ENCODE measurements at regions not wholly inside any gene's neighbourhood (a gene's known extent, or its start where the extent isn't known, plus 50 kb on each side); places are given as distances from the start of the nearest gene placed in this dataset.
A peak's percentile ranks its signal among the peaks of the same experiment; 100 is the strongest.
"Not testable (repeated sequence)": the region's sequence is repeated elsewhere in the genome, so short reads cannot be mapped to it uniquely, and the experiment has no call there.

- Histone ChIP-seq H3K4me2 (no peak overlapping the region), H3K36me3 (replicated peaks; ENCODE audit: insufficient read depth, low read depth) (no peaks in the 10 kb centered on the region), H3K9me2 (replicated peaks; ENCODE audit: insufficient read depth) (no peaks in the 10 kb centered on the region), H3K27me3 (peaks cover 13% of the 10 kb centered on the region), H2AFZ (no peak overlapping the region), H3K4me1 (ENCODE audit: insufficient read depth) (no peaks in the 10 kb centered on the region), H3K79me2 (no peaks in the 10 kb centered on the region), H4K20me1 (ENCODE audit: insufficient read depth, poor library complexity, severe bottlenecking) (no peaks in the 10 kb centered on the region), H3K9me3 (ENCODE audit: low read depth) (no peaks in the 10 kb centered on the region), H3K27ac (peak overlapping the region; percentile 31), H3K4me3 (no peak overlapping the region)
- no peak for DNase-seq (ENCODE audit: low spot score)
- TF ChIP-seq, protein P1, sequence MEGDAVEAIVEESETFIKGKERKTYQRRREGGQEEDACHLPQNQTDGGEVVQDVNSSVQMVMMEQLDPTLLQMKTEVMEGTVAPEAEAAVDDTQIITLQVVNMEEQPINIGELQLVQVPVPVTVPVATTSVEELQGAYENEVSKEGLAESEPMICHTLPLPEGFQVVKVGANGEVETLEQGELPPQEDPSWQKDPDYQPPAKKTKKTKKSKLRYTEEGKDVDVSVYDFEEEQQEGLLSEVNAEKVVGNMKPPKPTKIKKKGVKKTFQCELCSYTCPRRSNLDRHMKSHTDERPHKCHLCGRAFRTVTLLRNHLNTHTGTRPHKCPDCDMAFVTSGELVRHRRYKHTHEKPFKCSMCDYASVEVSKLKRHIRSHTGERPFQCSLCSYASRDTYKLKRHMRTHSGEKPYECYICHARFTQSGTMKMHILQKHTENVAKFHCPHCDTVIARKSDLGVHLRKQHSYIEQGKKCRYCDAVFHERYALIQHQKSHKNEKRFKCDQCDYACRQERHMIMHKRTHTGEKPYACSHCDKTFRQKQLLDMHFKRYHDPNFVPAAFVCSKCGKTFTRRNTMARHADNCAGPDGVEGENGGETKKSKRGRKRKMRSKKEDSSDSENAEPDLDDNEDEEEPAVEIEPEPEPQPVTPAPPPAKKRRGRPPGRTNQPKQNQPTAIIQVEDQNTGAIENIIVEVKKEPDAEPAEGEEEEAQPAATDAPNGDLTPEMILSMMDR (IDR thresholded peaks at IDR 0.05; ENCODE audit: poor library complexity) = no peak
- TF ChIP-seq EZH2 (IDR thresholded peaks at IDR 0.05; ENCODE audit: borderline replicate concordance) (no peak), EZH2phosphoT487 (IDR thresholded peaks at IDR 0.05; ENCODE audit: low read depth, severe bottlenecking, unreplicated experiment) (no peak)
- 70% methylated on average over 7 of the region's 7 CpGs for WGBS (ENCODE audit: low lambda C conversion rate, missing lambda C conversion rate)
Measured at GRCh38 chr1:204793259-204793914, 77.3 kb upstream of the NFASC start.

DNA sequence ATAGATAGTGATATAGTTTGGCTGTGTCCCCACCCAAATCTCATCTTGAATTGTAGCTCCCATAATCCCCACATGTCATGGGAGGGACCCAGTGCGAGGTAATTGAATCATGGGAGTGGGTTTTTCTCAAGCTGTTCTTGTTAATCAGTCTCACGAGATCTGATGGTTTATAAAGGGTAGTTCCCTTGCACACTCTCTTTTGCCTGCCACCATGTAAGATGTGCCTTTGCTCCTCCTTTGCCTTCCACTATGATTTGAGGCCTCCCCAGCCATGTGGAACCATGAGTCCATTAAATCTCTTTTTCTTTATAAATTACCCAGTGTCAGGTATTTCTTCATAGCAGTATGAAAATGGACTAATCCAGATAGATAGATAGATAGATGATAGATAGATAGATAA is 73.8 kb upstream of the NFASC start:
- H3K27me3 ChIP-seq; H3K79me2 ChIP-seq; H3K9me3 ChIP-seq (ENCODE audit: low read depth); DNase-seq (ENCODE audit: low spot score); H3K27ac ChIP-seq; H4K20me1 ChIP-seq (ENCODE audit: insufficient read depth, poor library complexity, severe bottlenecking); H3K4me2 ChIP-seq; H3K4me1 ChIP-seq (ENCODE audit: insufficient read depth); H3K36me3 ChIP-seq (replicated peaks; ENCODE audit: insufficient read depth, low read depth); H2AFZ ChIP-seq; H3K4me3 ChIP-seq; H3K9me2 ChIP-seq (replicated peaks; ENCODE audit: insufficient read depth): not testable (repeated sequence)
- WGBS (ENCODE audit: low lambda C conversion rate, missing lambda C conversion rate) = 88% methylated on average over 2 of the region's 2 CpGs

DNA sequence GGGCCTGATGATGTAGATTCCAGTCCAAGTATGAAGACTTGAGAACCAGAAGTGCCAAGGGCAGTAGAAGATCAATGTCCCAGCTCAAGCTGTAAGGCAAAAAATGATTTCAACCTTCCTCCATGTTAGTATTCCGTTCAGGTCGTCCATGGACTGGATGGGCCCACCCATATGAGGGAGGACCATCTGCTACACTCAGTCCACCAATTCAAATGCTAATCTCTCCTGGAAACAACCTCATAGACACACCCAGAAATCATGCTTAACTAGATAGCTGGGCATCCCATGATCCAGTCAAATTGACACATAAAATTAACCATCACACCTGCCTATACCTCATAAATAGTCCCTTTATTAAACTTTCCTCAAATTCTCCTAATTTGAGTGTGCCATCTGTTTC is 73.3 kb upstream of the NFASC start:
- Histone ChIP-seq H3K4me3 (no peak overlapping the region), H3K79me2 (no peaks in the 10 kb centered on the region), H3K27me3 (peaks cover 8% of the 10 kb centered on the region), H4K20me1 (ENCODE audit: insufficient read depth, poor library complexity, severe bottlenecking) (no peaks in the 10 kb centered on the region), H3K36me3 (replicated peaks; ENCODE audit: insufficient read depth, low read depth) (no peaks in the 10 kb centered on the region), H2AFZ (no peak overlapping the region), H3K4me2 (no peak overlapping the region), H3K9me2 (replicated peaks; ENCODE audit: insufficient read depth) (no peaks in the 10 kb centered on the region), H3K4me1 (ENCODE audit: insufficient read depth) (peaks cover under 1% of the 10 kb centered on the region), H3K27ac (no peak overlapping the region), H3K9me3 (ENCODE audit: low read depth) (no peaks in the 10 kb centered on the region)
- no peak for TF ChIP-seq EZH2 (IDR thresholded peaks at IDR 0.05; ENCODE audit: borderline replicate concordance)
- no peak for TF ChIP-seq EZH2phosphoT487 (IDR thresholded peaks at IDR 0.05; ENCODE audit: low read depth, severe bottlenecking, unreplicated experiment)
- TF ChIP-seq, protein P1 (IDR thresholded peaks at IDR 0.05; ENCODE audit: poor library complexity) = no peak
- 80% methylated on average over 2 of the region's 2 CpGs for WGBS (ENCODE audit: low lambda C conversion rate, missing lambda C conversion rate)
- DNase-seq (ENCODE audit: low spot score) = no peak

GRCh38 chr1:204799630-204800029 is 71.0 kb upstream of the NFASC start:
- 74% methylated on average over 2 of the region's 2 CpGs for WGBS (ENCODE audit: low lambda C conversion rate, missing lambda C conversion rate)
- TF ChIP-seq EZH2 (IDR thresholded peaks at IDR 0.05; ENCODE audit: borderline replicate concordance) (no peak), EZH2phosphoT487 (IDR thresholded peaks at IDR 0.05; ENCODE audit: low read depth, severe bottlenecking, unreplicated experiment) (no peak)
- TF ChIP-seq, protein P1 (IDR thresholded peaks at IDR 0.05; ENCODE audit: poor library complexity) = no peak

More at GRCh38 chr1:204799630-204800029, 71.0 kb upstream of the NFASC start:
- no peak overlapping the region for H2AFZ ChIP-seq
- H3K36me3 ChIP-seq (replicated peaks; ENCODE audit: insufficient read depth, low read depth) = no peaks in the 10 kb centered on the region
- H3K4me3 ChIP-seq = no peak overlapping the region
- DNase-seq (ENCODE audit: low spot score) = no peak
- no peaks in the 10 kb centered on the region for H3K9me2 ChIP-seq (replicated peaks; ENCODE audit: insufficient read depth)
- H3K79me2 ChIP-seq = no peaks in the 10 kb centered on the region
- H3K27ac ChIP-seq = no peak overlapping the region
- H3K27me3 ChIP-seq = peaks cover 8% of the 10 kb centered on the region
- peaks cover 8% of the 10 kb centered on the region for H3K4me1 ChIP-seq (ENCODE audit: insufficient read depth)
- H3K4me2 ChIP-seq = no peak overlapping the region
- H3K9me3 ChIP-seq (ENCODE audit: low read depth) = no peaks in the 10 kb centered on the region
- H4K20me1 ChIP-seq (ENCODE audit: insufficient read depth, poor library complexity, severe bottlenecking) = no peaks in the 10 kb centered on the region

Measured in hepatocyte (in vitro differentiated cells).